CD4-positive, alpha-beta memory T cell (primary cell): ENCODE measurements at regions not wholly inside any gene's neighbourhood (a gene's known extent, or its start where the extent isn't known, plus 50 kb on each side); places are given as distances from the start of the nearest gene placed in this dataset.

ENCODE experiments used
- CTCF ChIA-PET: fragments of 350-600 bp; sonication (Branson Sonifier 250); formaldehyde crosslinking; loops from one replicate; lab custom pipeline; 2021; ENCODE audit warnings: inconsistent platforms; ENCODE audit not compliant: partially characterized antibody; lab: Charles Lee
- POLR2A ChIA-PET: fragments of 350-600 bp; sonication (Branson Sonifier 250); formaldehyde crosslinking; loops from one replicate; lab custom pipeline; 2021; ENCODE audit not compliant: partially characterized antibody; lab: Charles Lee
- DNase-seq, 5 donors: peaks; one replicate each; pipeline versions ENCODE4 v3.0.0 to v3.0.0-alpha.2; 2020 to 2022; ENCODE audit warnings: mixed read lengths in 1 of 5
- H3K27ac ChIP-seq: one replicate; pipeline ENCODE4 v1.7.0; 2013; ENCODE audit warnings: low read depth, low read length
- H3K27me3 ChIP-seq: 2 replicates; pipeline ENCODE4 v1.7.0; 2013; ENCODE audit warnings: mild to moderate bottlenecking, low read length, moderate library complexity; ENCODE audit not compliant: insufficient read depth
- H3K36me3 ChIP-seq: 2 replicates; pipeline ENCODE4 v1.7.0; 2013; ENCODE audit warnings: mild to moderate bottlenecking, low read length, moderate library complexity; ENCODE audit not compliant: insufficient read depth
- H3K4me1 ChIP-seq: 2 replicates; pipeline ENCODE4 v1.7.0; 2013; ENCODE audit warnings: mild to moderate bottlenecking, low read length, moderate library complexity; ENCODE audit not compliant: insufficient read depth
- H3K4me3 ChIP-seq, 2 donors: one replicate each; pipeline ENCODE4 v1.7.0; 2013; ENCODE audit warnings: low read length in 2 of 2, mild to moderate bottlenecking in 1 of 2
- H3K9me3 ChIP-seq, 2 donors: one replicate each; pipeline ENCODE4 v1.7.0; 2013; ENCODE audit warnings: low read length in 2 of 2, control low read depth in 1 of 2; ENCODE audit not compliant: control insufficient read depth in 1 of 2
- H3K27ac Mint-ChIP-seq, 7 donors: one replicate each; pipeline ENCODE4 v1.8.0; 2020 to 2021; ENCODE audit warnings: mixed read lengths in 7 of 7, mild to moderate bottlenecking in 6 of 7, inconsistent platforms in 3 of 7, moderate library complexity in 3 of 7
- H3K27me3 Mint-ChIP-seq, 2 donors: one replicate each; pipeline ENCODE4 v1.8.0; 2020 to 2021; ENCODE audit warnings: mixed read lengths in 2 of 2
- H3K36me3 Mint-ChIP-seq, 2 donors: one replicate each; pipeline ENCODE4 v1.8.0; 2020 to 2021; ENCODE audit warnings: mixed read lengths in 2 of 2, inconsistent platforms in 1 of 2, mild to moderate bottlenecking in 1 of 2
- H3K4me1 Mint-ChIP-seq, 4 donors: one replicate each; pipeline ENCODE4 v1.8.0; 2020 to 2021; ENCODE audit warnings: mixed read lengths in 4 of 4, mild to moderate bottlenecking in 1 of 4
- H3K4me3 Mint-ChIP-seq, 8 donors: one replicate each; pipeline ENCODE4 v1.8.0; 2020 to 2021; ENCODE audit warnings: mixed read lengths in 8 of 8, mild to moderate bottlenecking in 7 of 8, moderate library complexity in 6 of 8, inconsistent platforms in 3 of 8
- H3K9me3 Mint-ChIP-seq, 8 donors: one replicate each; pipeline ENCODE4 v1.8.0; 2020 to 2021; ENCODE audit warnings: mixed read lengths in 8 of 8, mild to moderate bottlenecking in 5 of 8, inconsistent platforms in 3 of 8, moderate library complexity in 1 of 8
- intact Hi-C: fragments of 100-400 bp; cut with micrococcal nuclease; formaldehyde crosslinking; loops from one replicate; pipeline ENCODE4 v1.15.1; 2023

GRCh38 chr4:52231526-52231925 lies 180.4 kb downstream of the SPATA18 start:
- peaks cover 0 to 4% (median 0%) of the 10 kb centered on the region in 8 donors for H3K9me3 Mint-ChIP-seq
- H3K9me3 ChIP-seq, result no peaks in the 10 kb centered on the region
- H3K4me1 Mint-ChIP-seq, result no peaks in the 10 kb centered on the region
- CTCF ChIA-PET, result no interaction called here
- H3K27me3 Mint-ChIP-seq, result no peaks in the 10 kb centered on the region
- POLR2A ChIA-PET, result no interaction called here
- no peak overlapping the region for H3K27ac ChIP-seq
- no peaks in the 10 kb centered on the region for H3K36me3 Mint-ChIP-seq
- no peaks in the 10 kb centered on the region for H3K36me3 ChIP-seq
- H3K4me1 ChIP-seq, result no peaks in the 10 kb centered on the region
- H3K4me3 ChIP-seq, result no peak overlapping the region
- no peak overlapping the region for H3K27ac Mint-ChIP-seq
- DNase-seq, result no peak
- intact Hi-C loops, result no loop called here
- no peak overlapping the region for H3K4me3 Mint-ChIP-seq
- H3K27me3 ChIP-seq, result no peaks in the 10 kb centered on the region

- peaks cover 0 to 7% (median under 1%) of the 10 kb centered on the region in 8 donors for H3K9me3 Mint-ChIP-seq
- Histone ChIP-seq H3K27me3 (no peaks in the 10 kb centered on the region), H3K4me1 (no peaks in the 10 kb centered on the region), H3K27ac (no peak overlapping the region), H3K4me3 (no peak overlapping the region), H3K36me3 (no peaks in the 10 kb centered on the region), H3K9me3 (no peaks in the 10 kb centered on the region)
- intact Hi-C loops, result no loop called here
- CTCF ChIA-PET, result interaction anchor here (1.1 kb wide), 1 partner anchor 13 kb away, joined by 3 read pairs; no protein-coding TSS in a partner anchor
- no peaks in the 10 kb centered on the region for H3K27me3 Mint-ChIP-seq
- H3K36me3 Mint-ChIP-seq, result no peaks in the 10 kb centered on the region
- H3K4me3 Mint-ChIP-seq, result no peak overlapping the region
- DNase-seq, result no peak
- H3K4me1 Mint-ChIP-seq, result no peaks in the 10 kb centered on the region
- POLR2A ChIA-PET, result no interaction called here
- no peak overlapping the region for H3K27ac Mint-ChIP-seq
These were observed 183.7 kb downstream of the SPATA18 start for GRCh38 chr4:52234561-52235440.

- Histone ChIP-seq H3K4me1 (no peaks in the 10 kb centered on the region), H3K36me3 (no peaks in the 10 kb centered on the region), H3K27me3 (no peaks in the 10 kb centered on the region), H3K27ac (no peak overlapping the region), H3K4me3 (no peak overlapping the region), H3K9me3 (no peaks in the 10 kb centered on the region)
- Mint-ChIP-seq H3K4me1 (no peaks in the 10 kb centered on the region), H3K4me3 (no peak overlapping the region), H3K27me3 (no peaks in the 10 kb centered on the region), H3K27ac (no peak overlapping the region), H3K9me3 (peaks cover 0 to 10% (median 5%) of the 10 kb centered on the region in 8 donors), H3K36me3 (no peaks in the 10 kb centered on the region)
- intact Hi-C loops, result no loop called here
- ChIA-PET CTCF (no interaction called here), POLR2A (no interaction called here)
- DNase-seq, result no peak
These were observed 184.6 kb downstream of the SPATA18 start for GRCh38 chr4:52235552-52236201.

GRCh38 chr4:52241916-52242315 lies 190.8 kb downstream of the SPATA18 start:
- CTCF ChIA-PET, result no interaction called here
- H3K36me3 ChIP-seq, result no peaks in the 10 kb centered on the region
- H3K4me1 Mint-ChIP-seq, result no peaks in the 10 kb centered on the region

GRCh38 chr4:52243367-52243766 lies 192.3 kb downstream of the SPATA18 start:
- H3K9me3 ChIP-seq, result no peaks in the 10 kb centered on the region
- intact Hi-C loops, result no loop called here
- ChIA-PET POLR2A (no interaction called here), CTCF (no interaction called here)
- H3K27ac ChIP-seq, result no peak overlapping the region
- no peaks in the 10 kb centered on the region for H3K36me3 ChIP-seq
- no peak overlapping the region for H3K27ac Mint-ChIP-seq
- no peaks in the 10 kb centered on the region for H3K4me1 Mint-ChIP-seq
- H3K36me3 Mint-ChIP-seq, result no peaks in the 10 kb centered on the region
- H3K4me3 ChIP-seq, result no peak overlapping the region
- H3K9me3 Mint-ChIP-seq, result peaks cover 3 to 13% (median 9%) of the 10 kb centered on the region in 8 donors
- DNase-seq, result no peak
- no peak overlapping the region for H3K4me3 Mint-ChIP-seq
- H3K27me3 ChIP-seq, result no peaks in the 10 kb centered on the region
- no peaks in the 10 kb centered on the region for H3K27me3 Mint-ChIP-seq
- no peaks in the 10 kb centered on the region for H3K4me1 ChIP-seq

More at GRCh38 chr4:52241916-52242315, 190.8 kb downstream of the SPATA18 start:
- POLR2A ChIA-PET, result no interaction called here
- H3K4me3 ChIP-seq, result no peak overlapping the region
- H3K4me1 ChIP-seq, result no peaks in the 10 kb centered on the region
- no peaks in the 10 kb centered on the region for H3K27me3 ChIP-seq
- Mint-ChIP-seq H3K9me3 (peaks cover 3 to 13% (median 8%) of the 10 kb centered on the region in 8 donors), H3K27ac (no peak overlapping the region), H3K27me3 (no peaks in the 10 kb centered on the region), H3K4me3 (no peak overlapping the region), H3K36me3 (no peaks in the 10 kb centered on the region)
- DNase-seq, result no peak
- intact Hi-C loops, result no loop called here
- no peaks in the 10 kb centered on the region for H3K9me3 ChIP-seq
- H3K27ac ChIP-seq, result no peak overlapping the region

- Histone ChIP-seq H3K27ac (no peak overlapping the region), H3K4me1 (no peaks in the 10 kb centered on the region), H3K27me3 (no peaks in the 10 kb centered on the region), H3K9me3 (no peaks in the 10 kb centered on the region), H3K4me3 (no peak overlapping the region), H3K36me3 (no peaks in the 10 kb centered on the region)
- CTCF ChIA-PET, result no interaction called here
- no peak overlapping the region for H3K4me3 Mint-ChIP-seq
- POLR2A ChIA-PET, result no interaction called here
- no peak overlapping the region for H3K27ac Mint-ChIP-seq
- no peak for DNase-seq
- H3K27me3 Mint-ChIP-seq, result no peaks in the 10 kb centered on the region
- H3K9me3 Mint-ChIP-seq, result peaks cover 3 to 13% (median 9%) of the 10 kb centered on the region in 8 donors
- H3K4me1 Mint-ChIP-seq, result no peaks in the 10 kb centered on the region
- H3K36me3 Mint-ChIP-seq, result no peaks in the 10 kb centered on the region
- intact Hi-C loops, result no loop called here
These were observed 193.1 kb downstream of the SPATA18 start for GRCh38 chr4:52244103-52244775.

- H3K4me3 Mint-ChIP-seq, result no peak overlapping the region
- ChIA-PET POLR2A (no interaction called here), CTCF (no interaction called here)
- H3K9me3 ChIP-seq, result no peaks in the 10 kb centered on the region
- DNase-seq, result no peak
- no peaks in the 10 kb centered on the region for H3K4me1 Mint-ChIP-seq
- no peaks in the 10 kb centered on the region for H3K36me3 Mint-ChIP-seq
- no peaks in the 10 kb centered on the region for H3K4me1 ChIP-seq
- no peak overlapping the region for H3K27ac Mint-ChIP-seq
- no peaks in the 10 kb centered on the region for H3K27me3 ChIP-seq
- intact Hi-C loops, result no loop called here
- H3K27me3 Mint-ChIP-seq, result no peaks in the 10 kb centered on the region
- peaks cover 3 to 13% (median 8%) of the 10 kb centered on the region in 8 donors for H3K9me3 Mint-ChIP-seq
- H3K36me3 ChIP-seq, result no peaks in the 10 kb centered on the region
- H3K27ac ChIP-seq, result no peak overlapping the region
- H3K4me3 ChIP-seq, result no peak overlapping the region
These were observed 193.7 kb downstream of the SPATA18 start for GRCh38 chr4:52244848-52245247.
